ENCODE measurements at regions not wholly inside any gene's neighbourhood (a gene's known extent, or its start where the extent isn't known, plus 50 kb on each side); places are given as distances from the start of the nearest gene placed in this dataset.

- DNase-seq (ENCODE audit: low read depth, low spot score) (no peak), FAIRE-seq (no peak)
- Histone ChIP-seq H3K9me1 (replicated peaks; ENCODE audit: control insufficient read depth, extremely low read depth, insufficient read depth, low read length) (no peaks in the 10 kb centered on the region), H3K9me3 (replicated peaks; ENCODE audit: control insufficient read depth, insufficient read depth, low read length) (no peaks in the 10 kb centered on the region), H3K4me3 (replicated peaks in 1 of 3; ENCODE audit: insufficient read depth in 1 of 3, low read depth in 1 of 3, low read length in 3 of 3) (no peak overlapping the region), H3K4me2 (ENCODE audit: insufficient read depth, low read length) (no peak overlapping the region), H3K36me3 (ENCODE audit: control insufficient read depth in 2 of 2, extremely low read depth in 1 of 2, insufficient read depth in 2 of 2, low read length in 2 of 2) (no peaks in the 10 kb centered on the region), H3K79me2 (ENCODE audit: control insufficient read depth, insufficient read depth, low read length) (no peaks in the 10 kb centered on the region), H3K4me1 (ENCODE audit: control insufficient read depth, extremely low read depth, insufficient read depth, low read length) (no peaks in the 10 kb centered on the region), H4K20me1 (replicated peaks; ENCODE audit: control insufficient read depth, extremely low read depth, insufficient read depth, low read length) (no peaks in the 10 kb centered on the region), H3K27ac (ENCODE audit: insufficient read depth, low read depth, low read length) (no peak overlapping the region), H3K27me3 (ENCODE audit: control insufficient read depth in 2 of 2, insufficient read depth in 2 of 2, low read length in 2 of 2) (no peaks in the 10 kb centered on the region), H3K9ac (replicated peaks; ENCODE audit: extremely low read depth, insufficient read depth, low read length) (no peak overlapping the region), H2AFZ (ENCODE audit: low read depth, low read length) (no peak overlapping the region)
- BruUV-seq (replicated peaks), result no TSS peak
- TF ChIP-seq POLR2AphosphoS5 (IDR thresholded peaks at IDR 0.05; ENCODE audit: insufficient read depth, low read depth, low read length), result no peak
- no peak for TF ChIP-seq CTCF (IDR thresholded peaks at IDR 0.05; ENCODE audit: extremely low read depth in 1 of 2, insufficient read depth in 1 of 2, low read depth in 1 of 2, low read length in 2 of 2)
- TF ChIP-seq FOS (IDR thresholded peaks at IDR 0.05; ENCODE audit: borderline replicate concordance, insufficient read depth, low read length), result no peak
- no peak for TF ChIP-seq EZH2 (IDR thresholded peaks at IDR 0.05; ENCODE audit: borderline replicate concordance, low read depth, low read length, severe bottlenecking)
- TF ChIP-seq MYC (IDR thresholded peaks at IDR 0.05; ENCODE audit: low read depth, low read length), result no peak
- no peak for TF ChIP-seq MAX (IDR thresholded peaks at IDR 0.05; ENCODE audit: insufficient read depth, insufficient read length)
- no peak for TF ChIP-seq POLR2A (IDR thresholded peaks at IDR 0.05; ENCODE audit: low read depth, low read length)
- no peak for TF ChIP-seq GATA2 (IDR thresholded peaks at IDR 0.05; ENCODE audit: insufficient read depth, insufficient read length, low read depth, low read length)
- TF ChIP-seq JUN (IDR thresholded peaks at IDR 0.05; ENCODE audit: borderline replicate concordance, insufficient read depth, insufficient read length, low read depth), result no peak
- intact Hi-C loops (cut with micrococcal nuclease), result no loop called here
- POLR2A ChIA-PET, result no interaction called here
- dilution Hi-C loops (cut with MboI; ENCODE audit: extremely low pct_ligation_motif_present, low sequenced_read_pairs), result no loop called here
- CTCF ChIA-PET, result no interaction called here
Measured at GRCh38 chr14:25246751-25247150, 196.8 kb upstream of the STXBP6 start.
